H1 (cell line): ENCODE measurements at regions not wholly inside any gene's neighbourhood (a gene's known extent, or its start where the extent isn't known, plus 50 kb on each side); places are given as distances from the start of the nearest gene placed in this dataset.
A peak's percentile ranks its signal among the peaks of the same experiment; 100 is the strongest.

Source experiments
- CBX5 ChIP-seq: fragments of 300-800, 300-1000 bp; sonication (generic); IDR thresholded peaks from 2 replicates; pipeline ENCODE4 v1.7.1; 2016; ENCODE audit warnings: antibody characterized with exemption, low read length, low read depth
- CREB1 ChIP-seq: IDR thresholded peaks from 2 replicates; pipeline ENCODE4 v1.6.1; 2012; ENCODE audit warnings: inconsistent platforms
- CTCF ChIP-seq, 3 experiments: IDR thresholded peaks; 1 replicate in 2 of 3; 2 replicates in 1 of 3; pipeline versions ENCODE4 v1.5.1 to v1.6.1; 2011; ENCODE audit warnings: low read length in 3 of 3, mild to moderate bottlenecking in 3 of 3, inconsistent platforms in 2 of 3, low read depth in 1 of 3, moderate library complexity in 1 of 3; ENCODE audit not compliant: insufficient read depth in 1 of 3; ENCODE audit errors: control extremely low read depth in 1 of 3
- GTF2F1 ChIP-seq: IDR thresholded peaks from 2 replicates; pipeline ENCODE4 v1.6.1; 2012; ENCODE audit warnings: low read depth, low read length, improper control_type of control experiment, borderline replicate concordance
- NANOG ChIP-seq: IDR thresholded peaks from 2 replicates; pipeline ENCODE4 v1.6.1; 2011; ENCODE audit warnings: low read length, low read depth, mild to moderate bottlenecking, inconsistent platforms; ENCODE audit not compliant: insufficient read depth, poor library complexity, severe bottlenecking
- SP2 ChIP-seq: IDR thresholded peaks from 2 replicates; pipeline ENCODE4 v1.6.1; 2012; ENCODE audit warnings: mild to moderate bottlenecking, low read length, inconsistent platforms
- SP4 ChIP-seq: IDR thresholded peaks from 2 replicates; pipeline ENCODE4 v1.6.1; 2012; ENCODE audit warnings: low read length, inconsistent platforms
- SUZ12 ChIP-seq: fragments of 200-600 bp; sonication (generic); IDR thresholded peaks from 2 replicates; pipeline ENCODE4 v1.6.1; 2012; ENCODE audit warnings: mild to moderate bottlenecking, inconsistent platforms, low read length, moderate library complexity, mixed read lengths
- TEAD4 ChIP-seq: IDR thresholded peaks from 2 replicates; pipeline ENCODE4 v1.6.1; 2012; ENCODE audit warnings: low read depth, low read length, inconsistent platforms, mixed read lengths
- ZNF274 ChIP-seq: IDR thresholded peaks from 2 replicates; pipeline ENCODE4 v1.7.0; 2012; ENCODE audit warnings: low read length, borderline replicate concordance; ENCODE audit errors: extremely low read depth

GRCh38 chr7:86972072-86972471 lies 87.4 kb downstream of the ELAPOR2 start (continued):
- TF ChIP-seq SP4 (no peak), CTCF (IDR thresholded peaks at IDR 0.05; ENCODE audit: control extremely low read depth in 1 of 3, insufficient read depth in 1 of 3, low read depth in 1 of 3, low read length in 3 of 3) (no peak), TEAD4 (peak; percentile 35; the same call in 1 of the 2 replicates), ZNF274 (no peak), CREB1 (no peak), SUZ12 (no peak), CBX5 (no peak), SP2 (no peak), GTF2F1 (no peak), NANOG (no peak)
